ENCODE measurements at regions not wholly inside any gene's neighbourhood (a gene's known extent, or its start where the extent isn't known, plus 50 kb on each side); places are given as distances from the start of the nearest gene placed in this dataset.

- H3K36me3 ChIP-seq (ENCODE audit: control insufficient read depth in 4 of 4, insufficient read depth in 3 of 4, low read depth in 1 of 4, low read length in 3 of 4): no peaks in the 10 kb centered on the region
- H3K4me1 ChIP-seq (ENCODE audit: control insufficient read depth in 4 of 4, insufficient read depth in 4 of 4, low read length in 3 of 4): no peaks in the 10 kb centered on the region
- peaks cover 0 to 6% (median 0%) of the 10 kb centered on the region in 4 donors for H3K27me3 ChIP-seq (ENCODE audit: control insufficient read depth in 4 of 4, insufficient read depth in 4 of 4, low read length in 3 of 4)
- no peak for TF ChIP-seq YY1 (IDR thresholded peaks at IDR 0.05)
- TF ChIP-seq HNF4A (conservative IDR thresholded peaks at IDR 0.05): no peak
- no peak for TF ChIP-seq TAF1 (conservative IDR thresholded peaks at IDR 0.05)
- no peak for TF ChIP-seq CTCF (IDR thresholded peaks at IDR 0.05; ENCODE audit: low read depth, low read length, missing input control)
- no peak for TF ChIP-seq ZBTB33 (IDR thresholded peaks at IDR 0.05)
- TF ChIP-seq GABPA (IDR thresholded peaks at IDR 0.05 in 1 of 2, conservative IDR thresholded peaks at IDR 0.05 in 1 of 2): no peak
- no peak for TF ChIP-seq RAD21 (IDR thresholded peaks at IDR 0.05)
- no peak for TF ChIP-seq RXRA (IDR thresholded peaks at IDR 0.05)
- no peak for TF ChIP-seq SP1 (IDR thresholded peaks at IDR 0.05)
- TF ChIP-seq REST (IDR thresholded peaks at IDR 0.05): no peak
- no peak for TF ChIP-seq HNF4G (IDR thresholded peaks at IDR 0.05)
- TF ChIP-seq EGR1 (IDR thresholded peaks at IDR 0.05; ENCODE audit: low read depth in 2 of 2): no peak
- no peak for TF ChIP-seq ATF3 (IDR thresholded peaks at IDR 0.05)
- TF ChIP-seq NR2F2 (IDR thresholded peaks at IDR 0.05): no peak
- TF ChIP-seq FOXA2 (IDR thresholded peaks at IDR 0.05): no peak
- no peak for TF ChIP-seq JUND (IDR thresholded peaks at IDR 0.05)
- TF ChIP-seq FOXA1 (IDR thresholded peaks at IDR 0.05): no peak
- no peak for TF ChIP-seq MAX (IDR thresholded peaks at IDR 0.05)
- 84% methylated on average over 10 of the region's 10 CpGs for WGBS
- H3K27ac ChIP-seq (ENCODE audit: low read depth in 1 of 2, low read length in 2 of 2): no peak overlapping the region
- no peak for DNase-seq (ENCODE audit: low spot score)
- no peak overlapping the region for H3K9ac ChIP-seq (ENCODE audit: low read depth in 1 of 2, low read length in 2 of 2)
- H3K9me3 ChIP-seq (ENCODE audit: control insufficient read depth in 4 of 4, low read length in 3 of 4): peaks cover 0 to 3% (median under 1%) of the 10 kb centered on the region in 4 donors
- H3K4me3 ChIP-seq (ENCODE audit: low read depth in 1 of 3, low read length in 3 of 3): no peak overlapping the region
Observed at GRCh38 chr5:124232515-124232914, 513.9 kb downstream of the ZNF608 start.
